ENCODE measurements at regions not wholly inside any gene's neighbourhood (a gene's known extent, or its start where the extent isn't known, plus 50 kb on each side); places are given as distances from the start of the nearest gene placed in this dataset.

DNA sequence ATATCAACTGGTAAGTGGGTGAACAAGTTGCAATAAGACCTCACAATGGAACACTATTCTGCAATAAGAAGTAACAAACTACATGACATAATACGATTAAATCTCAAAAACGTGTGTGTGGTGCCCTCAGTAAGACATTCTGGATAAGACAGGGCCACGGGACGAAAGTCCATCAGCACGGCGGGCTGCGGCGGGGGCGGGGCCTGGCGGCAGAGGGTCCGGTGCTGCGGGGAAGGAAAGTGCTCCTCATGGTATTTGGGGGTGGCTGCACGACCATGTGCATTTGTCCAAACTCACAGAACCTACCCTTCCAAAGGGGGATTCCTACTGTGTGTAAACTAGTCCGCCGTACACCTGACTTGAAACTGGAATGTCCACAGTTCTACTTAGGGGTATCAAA lies 341.8 kb downstream of the TCERG1L start:
- TF ChIP-seq, protein P1, sequence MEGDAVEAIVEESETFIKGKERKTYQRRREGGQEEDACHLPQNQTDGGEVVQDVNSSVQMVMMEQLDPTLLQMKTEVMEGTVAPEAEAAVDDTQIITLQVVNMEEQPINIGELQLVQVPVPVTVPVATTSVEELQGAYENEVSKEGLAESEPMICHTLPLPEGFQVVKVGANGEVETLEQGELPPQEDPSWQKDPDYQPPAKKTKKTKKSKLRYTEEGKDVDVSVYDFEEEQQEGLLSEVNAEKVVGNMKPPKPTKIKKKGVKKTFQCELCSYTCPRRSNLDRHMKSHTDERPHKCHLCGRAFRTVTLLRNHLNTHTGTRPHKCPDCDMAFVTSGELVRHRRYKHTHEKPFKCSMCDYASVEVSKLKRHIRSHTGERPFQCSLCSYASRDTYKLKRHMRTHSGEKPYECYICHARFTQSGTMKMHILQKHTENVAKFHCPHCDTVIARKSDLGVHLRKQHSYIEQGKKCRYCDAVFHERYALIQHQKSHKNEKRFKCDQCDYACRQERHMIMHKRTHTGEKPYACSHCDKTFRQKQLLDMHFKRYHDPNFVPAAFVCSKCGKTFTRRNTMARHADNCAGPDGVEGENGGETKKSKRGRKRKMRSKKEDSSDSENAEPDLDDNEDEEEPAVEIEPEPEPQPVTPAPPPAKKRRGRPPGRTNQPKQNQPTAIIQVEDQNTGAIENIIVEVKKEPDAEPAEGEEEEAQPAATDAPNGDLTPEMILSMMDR (conservative IDR thresholded peaks at IDR 0.05; ENCODE audit: low read length): no peak
- TF ChIP-seq EZH2phosphoT487 (IDR thresholded peaks at IDR 0.05; ENCODE audit: borderline replicate concordance, low read depth, low read length): no peak
